HCT116 (cell line): ENCODE measurements at regions not wholly inside any gene's neighbourhood (a gene's known extent, or its start where the extent isn't known, plus 50 kb on each side); places are given as distances from the start of the nearest gene placed in this dataset.

Experiments
- ATAC-seq: fragments of 200-7000 bp; cut with Tn5 transposase; 2 replicates; pipeline ENCODE4 v1.9.1; 2020; ENCODE audit warnings: mild to moderate bottlenecking, moderate library complexity
- BruUV-seq: library from RNA; stranded (reverse); fragments of 400-500 nt; replicated peaks from 2 replicates; lab custom pipeline; 2021; lab: Mats Ljungman, UMichigan
- CTCF ChIA-PET: fragments of 300-600 bp; sonication (Branson Sonifier 250); formaldehyde crosslinking; loops from one replicate; lab custom pipeline; 2021; ENCODE audit warnings: antibody characterized with exemption; lab: Charles Lee
- POLR2A ChIA-PET: fragments of 300-600, 350-600 bp; sonication (Branson Sonifier 250); formaldehyde crosslinking; loops from one replicate; lab custom pipeline; 2021; ENCODE audit warnings: antibody characterized with exemption; lab: Charles Lee
- RAD21 ChIA-PET, 2 experiments: fragments of 300-600 bp; sonication (Branson Sonifier 250); formaldehyde crosslinking; loops; one replicate each; lab custom pipeline; 2023; ENCODE audit warnings: low total read pairs in 2 of 2; ENCODE audit not compliant: uncharacterized antibody in 2 of 2, unreplicated experiment in 2 of 2, low non-redundant PET in 1 of 2; lab: Charles Lee
- DNase-seq: peaks from one replicate; pipeline ENCODE4 v3.0.0-alpha.2; 2010; ENCODE audit warnings: low read depth, low spot score
- H2AFZ ChIP-seq: fragments of 200-600 bp; shearing (Covaris generic), sonication (generic); 2 replicates; pipeline ENCODE4 v1.6.1; 2017; ENCODE audit warnings: low read depth, mixed run types, mixed read lengths, antibody characterized with exemption, low read length; ENCODE audit not compliant: poor library complexity, severe bottlenecking
- H3K27ac ChIP-seq: 2 replicates; pipeline ENCODE4 v1.5.1; 2012; ENCODE audit warnings: low read depth, low read length
- H3K27me3 ChIP-seq: fragments of 200-600 bp; sonication (generic); 2 replicates; pipeline ENCODE4 v1.6.1; 2016; ENCODE audit warnings: mixed run types, low read length, mixed read lengths; ENCODE audit not compliant: insufficient read depth
- H3K36me3 ChIP-seq, 2 experiments: fragments of 200-500 bp in 1 of 2; fragments of 200-600 bp in 1 of 2; sonication (Bioruptor generic) in 1 of 2; sonication (generic) in 1 of 2; 2 replicates each; pipeline versions ENCODE4 v1.5.1 to v1.6.1; 2014 to 2016; ENCODE audit warnings: low read length in 2 of 2, inconsistent platforms in 1 of 2, mixed read lengths in 1 of 2, mixed run types in 1 of 2; ENCODE audit not compliant: insufficient read depth in 2 of 2, control insufficient read depth in 1 of 2
- H3K4me1 ChIP-seq, 2 experiments: fragments of 200-600 bp in 1 of 2; sonication (generic) in 1 of 2; 2 replicates each; pipeline versions ENCODE4 v1.5.1 to v1.6.1; 2012 to 2017; ENCODE audit warnings: low read length in 2 of 2, inconsistent platforms in 1 of 2, mild to moderate bottlenecking in 1 of 2, mixed read lengths in 1 of 2, mixed run types in 1 of 2, moderate library complexity in 1 of 2; ENCODE audit not compliant: insufficient read depth in 2 of 2, control insufficient read depth in 1 of 2
- H3K4me2 ChIP-seq: fragments of 200-600 bp; sonication (generic); 2 replicates; pipeline ENCODE4 v1.6.1; 2017; ENCODE audit warnings: mixed run types, low read length, mixed read lengths
- H3K4me3 ChIP-seq, 2 experiments: fragments of 200-600 bp in 1 of 2; sonication (generic) in 1 of 2; replicated peaks in 1 of 2; 2 replicates each; pipeline ENCODE4 v1.5.1; 2011 to 2016; ENCODE audit warnings: low read length in 2 of 2, control low read depth in 1 of 2, low read depth in 1 of 2, mild to moderate bottlenecking in 1 of 2, mixed read lengths in 1 of 2, mixed run types in 1 of 2
- H3K79me2 ChIP-seq: fragments of 200-600 bp; sonication (generic); 2 replicates; pipeline ENCODE4 v1.6.1; 2017; ENCODE audit warnings: mild to moderate bottlenecking, mixed run types, low read length, moderate library complexity, mixed read lengths; ENCODE audit not compliant: insufficient read depth
- H3K9ac ChIP-seq: fragments of 200-600 bp; sonication (generic); 2 replicates; pipeline ENCODE4 v1.6.1; 2016; ENCODE audit warnings: low read length, mixed read lengths
- H3K9me2 ChIP-seq: fragments of 200-600 bp; sonication (generic), shearing (Covaris generic); 2 replicates; pipeline ENCODE4 v1.6.1; 2017; ENCODE audit warnings: mixed run types, mild to moderate bottlenecking, moderate library complexity; ENCODE audit not compliant: insufficient read depth
- H3K9me3 ChIP-seq, 2 experiments: fragments of 200-500 bp in 1 of 2; fragments of 200-600 bp in 1 of 2; sonication (Bioruptor generic) in 1 of 2; sonication (generic) in 1 of 2; 2 replicates each; pipeline ENCODE4 v1.6.1; 2014 to 2017; ENCODE audit warnings: low read length in 2 of 2, mixed read lengths in 2 of 2, inconsistent platforms in 1 of 2, low read depth in 1 of 2, mild to moderate bottlenecking in 1 of 2, mixed run types in 1 of 2, moderate library complexity in 1 of 2; ENCODE audit not compliant: control insufficient read depth in 1 of 2, insufficient read depth in 1 of 2
- H4K20me1 ChIP-seq: fragments of 200-600 bp; sonication (generic), shearing (Covaris generic); 2 replicates; pipeline ENCODE4 v1.6.1; 2017; ENCODE audit warnings: mixed run types, mild to moderate bottlenecking, moderate library complexity; ENCODE audit not compliant: insufficient read depth
- ATF3 ChIP-seq: IDR thresholded peaks from 2 replicates; pipeline ENCODE4 v1.6.1; 2012
- JUND ChIP-seq: IDR thresholded peaks from 2 replicates; pipeline ENCODE4 v1.6.1; 2012
- SIN3A ChIP-seq: IDR thresholded peaks from 2 replicates; pipeline ENCODE4 v1.6.1; 2012; ENCODE audit warnings: low read depth
- YY1 ChIP-seq: IDR thresholded peaks from 2 replicates; pipeline ENCODE4 v1.6.1; 2011; ENCODE audit warnings: low read length, low read depth, moderate library complexity, mild to moderate bottlenecking; ENCODE audit not compliant: insufficient replicate concordance; ENCODE audit errors: extremely low read depth
- ZBTB33 ChIP-seq: IDR thresholded peaks from 2 replicates; pipeline ENCODE4 v1.6.1; 2011; ENCODE audit warnings: mild to moderate bottlenecking, low read length, moderate library complexity; ENCODE audit not compliant: insufficient replicate concordance; ENCODE audit errors: extremely low read depth
- intact Hi-C: fragments of 100-400 bp; cut with micrococcal nuclease; formaldehyde crosslinking; loops from 2 replicates; pipeline ENCODE4 v1.10.0; 2022
- TF ChIP-seq, protein P1 (sequence below): IDR thresholded peaks from 2 replicates; pipeline ENCODE4 v1.6.1; 2012

DNA sequence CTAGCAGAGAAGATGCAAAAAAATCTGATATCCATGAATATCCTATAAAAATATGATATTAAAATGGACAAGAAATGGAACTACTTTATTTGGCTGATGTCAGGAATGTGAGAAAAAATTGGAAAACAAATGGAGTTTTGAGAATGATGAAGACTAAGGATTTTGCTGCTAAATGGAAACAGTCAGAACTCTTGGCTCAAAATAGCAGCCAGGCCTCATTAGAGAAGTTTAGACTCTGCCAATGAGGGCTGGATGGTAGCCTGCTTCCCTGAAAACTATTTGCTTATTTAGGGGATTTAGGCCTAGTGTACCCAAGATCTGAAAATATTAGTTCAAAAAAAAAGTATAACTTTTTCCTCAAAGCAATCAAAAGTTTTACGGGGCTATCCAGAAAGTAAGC lies 458.5 kb downstream of the TFEC start:
- Histone ChIP-seq H3K9me2 (no peaks in the 10 kb centered on the region), H3K4me2 (no peak overlapping the region), H3K27me3 (no peaks in the 10 kb centered on the region), H3K4me1 (no peaks in the 10 kb centered on the region), H3K27ac (no peak overlapping the region), H3K36me3 (no peaks in the 10 kb centered on the region), H3K9me3 (no peaks in the 10 kb centered on the region), H3K4me3 (no peak overlapping the region), H3K9ac (no peak overlapping the region), H3K79me2 (no peaks in the 10 kb centered on the region), H4K20me1 (no peaks in the 10 kb centered on the region)
- ATAC-seq = no peak
- intact Hi-C loops = no loop called here
- BruUV-seq = no TSS peak
- ChIA-PET CTCF (no interaction called here), RAD21 (no interaction called here)
- DNase-seq = no peak
- TF ChIP-seq, protein P1, sequence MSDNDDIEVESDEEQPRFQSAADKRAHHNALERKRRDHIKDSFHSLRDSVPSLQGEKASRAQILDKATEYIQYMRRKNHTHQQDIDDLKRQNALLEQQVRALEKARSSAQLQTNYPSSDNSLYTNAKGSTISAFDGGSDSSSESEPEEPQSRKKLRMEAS = no peak
- TF ChIP-seq ATF3 = no peak
- no peak for TF ChIP-seq ZBTB33
- no peak for TF ChIP-seq YY1
- TF ChIP-seq SIN3A = no peak
- no peak for TF ChIP-seq JUND
- TF ChIP-seq, all 23 proteins: peak for 0
- H2AFZ ChIP-seq = no peak overlapping the region
- POLR2A ChIA-PET = no interaction called here
